Kidney glomerular epithelial cell (primary cell): ENCODE measurements at regions not wholly inside any gene's neighbourhood (a gene's known extent, or its start where the extent isn't known, plus 50 kb on each side); places are given as distances from the start of the nearest gene placed in this dataset.

Source experiments
- DNase-seq: peaks from one replicate; lab custom pipeline; 2025; lab: John Stamatoyannopoulos, UW

GRCh38 chr6:11427091-11427722 lies 110.3 kb upstream of the TMEM170B start:
- DNase-seq: no peak

- no peak for DNase-seq
Measured at GRCh38 chr6:11426571-11426970, 111.0 kb upstream of the TMEM170B start.

GRCh38 chr6:11425876-11426275 lies 111.7 kb upstream of the TMEM170B start:
- DNase-seq: no peak

- DNase-seq: no peak
Measured at GRCh38 chr6:11425431-11425871, 112.1 kb upstream of the TMEM170B start.

GRCh38 chr6:11424395-11425034 lies 113.0 kb upstream of the TMEM170B start:
- DNase-seq: peak; percentile 85

GRCh38 chr6:11423667-11424066 lies 113.9 kb upstream of the TMEM170B start:
- no peak for DNase-seq

- peak; percentile 55 for DNase-seq
Measured at GRCh38 chr6:11423072-11423471, 114.5 kb upstream of the TMEM170B start.

GRCh38 chr6:11419763-11420453 lies 117.6 kb upstream of the TMEM170B start:
- no peak for DNase-seq

GRCh38 chr6:11418290-11418905 lies 119.2 kb upstream of the TMEM170B start:
- DNase-seq: no peak

- DNase-seq: no peak
Measured at GRCh38 chr6:11416936-11417576, 120.5 kb upstream of the TMEM170B start.

GRCh38 chr6:11416099-11416935 lies 121.2 kb upstream of the TMEM170B start:
- DNase-seq: peak; percentile 80

GRCh38 chr6:11415557-11415956 lies 122.0 kb upstream of the TMEM170B start:
- DNase-seq: no peak

- DNase-seq: peak; percentile 34
Measured at GRCh38 chr6:11414176-11414963, 123.2 kb upstream of the TMEM170B start.

- peak; percentile 50 for DNase-seq
Measured at GRCh38 chr6:11413728-11414127, 123.8 kb upstream of the TMEM170B start.

GRCh38 chr6:11413117-11413687 lies 124.3 kb upstream of the TMEM170B start:
- DNase-seq: no peak

GRCh38 chr6:11412616-11413015 lies 124.9 kb upstream of the TMEM170B start:
- no peak for DNase-seq

GRCh38 chr6:11412011-11412424 lies 125.5 kb upstream of the TMEM170B start:
- DNase-seq: no peak

GRCh38 chr6:11411593-11411992 lies 126.0 kb upstream of the TMEM170B start:
- no peak for DNase-seq

GRCh38 chr6:11410539-11411307 lies 126.8 kb upstream of the TMEM170B start:
- DNase-seq: no peak
